ENCODE measurements at regions not wholly inside any gene's neighbourhood (a gene's known extent, or its start where the extent isn't known, plus 50 kb on each side); places are given as distances from the start of the nearest gene placed in this dataset.
"Not testable (repeated sequence)": the region's sequence is repeated elsewhere in the genome, so short reads cannot be mapped to it uniquely, and the experiment has no call there.

DNA sequence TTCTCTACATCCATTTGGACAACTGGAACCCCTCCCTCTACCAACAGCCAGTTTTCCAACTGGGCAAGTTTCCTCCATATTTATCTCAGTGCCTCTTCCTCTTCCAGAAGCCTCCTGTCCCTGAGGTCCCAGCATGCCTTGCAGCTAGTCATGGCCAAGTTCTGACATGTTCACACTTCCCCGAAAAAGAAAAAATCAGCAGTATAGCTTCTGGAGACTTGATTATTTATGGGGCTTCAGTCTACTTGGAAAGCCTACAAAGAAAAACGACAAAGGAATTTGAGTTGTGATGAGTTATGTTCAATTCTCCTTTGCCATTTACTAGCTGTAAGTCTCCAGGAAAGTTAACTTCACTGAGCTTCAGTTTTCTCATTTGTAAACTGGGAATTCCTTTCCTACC lies 406.5 kb downstream of the MAFB start:
- no peak for TF ChIP-seq TAF1 (IDR thresholded peaks at IDR 0.05; ENCODE audit: low read depth, low read length)
- TF ChIP-seq POU2F2 (IDR thresholded peaks at IDR 0.05; ENCODE audit: low read depth, low read length): no peak
- TF ChIP-seq SPI1 (IDR thresholded peaks at IDR 0.05; ENCODE audit: low read depth, low read length): no peak
- TF ChIP-seq POLR2AphosphoS5 (IDR thresholded peaks at IDR 0.05; ENCODE audit: low read depth, low read length): no peak
- no peak for TF ChIP-seq POLR2A (IDR thresholded peaks at IDR 0.05; ENCODE audit: low read depth, low read length)
- no peak for TF ChIP-seq PAX5 (IDR thresholded peaks at IDR 0.05; ENCODE audit: insufficient read depth, low read length, severe bottlenecking)
- FAIRE-seq (no peak), DNase-seq (ENCODE audit: insufficient read length, low spot score) (no peak)

GRCh38 chr20:40280616-40281015 lies 408.4 kb downstream of the MAFB start:
- no peak for DNase-seq (ENCODE audit: insufficient read length, low spot score)
- TF ChIP-seq TAF1 (IDR thresholded peaks at IDR 0.05; ENCODE audit: low read depth, low read length): no peak
- no peak for TF ChIP-seq PAX5 (IDR thresholded peaks at IDR 0.05; ENCODE audit: insufficient read depth, low read length, severe bottlenecking)
- TF ChIP-seq SPI1 (IDR thresholded peaks at IDR 0.05; ENCODE audit: low read depth, low read length): no peak
- TF ChIP-seq POU2F2 (IDR thresholded peaks at IDR 0.05; ENCODE audit: low read depth, low read length): no peak
- TF ChIP-seq POLR2AphosphoS5 (IDR thresholded peaks at IDR 0.05; ENCODE audit: low read depth, low read length): no peak
- TF ChIP-seq POLR2A (IDR thresholded peaks at IDR 0.05; ENCODE audit: low read depth, low read length): no peak
- FAIRE-seq: no peak

- FAIRE-seq: no peak
- TF ChIP-seq POLR2A (IDR thresholded peaks at IDR 0.05; ENCODE audit: low read depth, low read length): no peak
- TF ChIP-seq POLR2AphosphoS5 (IDR thresholded peaks at IDR 0.05; ENCODE audit: low read depth, low read length): no peak
- TF ChIP-seq POU2F2 (IDR thresholded peaks at IDR 0.05; ENCODE audit: low read depth, low read length): no peak
- no peak for TF ChIP-seq SPI1 (IDR thresholded peaks at IDR 0.05; ENCODE audit: low read depth, low read length)
- no peak for TF ChIP-seq TAF1 (IDR thresholded peaks at IDR 0.05; ENCODE audit: low read depth, low read length)
- no peak for TF ChIP-seq PAX5 (IDR thresholded peaks at IDR 0.05; ENCODE audit: insufficient read depth, low read length, severe bottlenecking)
- no peak for DNase-seq (ENCODE audit: insufficient read length, low spot score)
Measured at GRCh38 chr20:40279390-40279789, 409.6 kb downstream of the MAFB start.

- FAIRE-seq: no peak
- DNase-seq (ENCODE audit: insufficient read length, low spot score): no peak
- no peak for TF ChIP-seq PAX5 (IDR thresholded peaks at IDR 0.05; ENCODE audit: insufficient read depth, low read length, severe bottlenecking)
- TF ChIP-seq POLR2AphosphoS5 (IDR thresholded peaks at IDR 0.05; ENCODE audit: low read depth, low read length): no peak
- no peak for TF ChIP-seq POU2F2 (IDR thresholded peaks at IDR 0.05; ENCODE audit: low read depth, low read length)
- TF ChIP-seq POLR2A (IDR thresholded peaks at IDR 0.05; ENCODE audit: low read depth, low read length): no peak
- TF ChIP-seq SPI1 (IDR thresholded peaks at IDR 0.05; ENCODE audit: low read depth, low read length): no peak
- no peak for TF ChIP-seq TAF1 (IDR thresholded peaks at IDR 0.05; ENCODE audit: low read depth, low read length)
Measured at GRCh38 chr20:40278673-40279072, 410.4 kb downstream of the MAFB start.

- no peak for DNase-seq (ENCODE audit: insufficient read length, low spot score)
- no peak for TF ChIP-seq POLR2A (IDR thresholded peaks at IDR 0.05; ENCODE audit: low read depth, low read length)
- TF ChIP-seq POU2F2 (IDR thresholded peaks at IDR 0.05; ENCODE audit: low read depth, low read length): no peak
- no peak for FAIRE-seq
Measured at GRCh38 chr20:40276301-40276700, 412.7 kb downstream of the MAFB start.

- DNase-seq (ENCODE audit: insufficient read length, low spot score): no peak
- no peak for TF ChIP-seq TAF1 (IDR thresholded peaks at IDR 0.05; ENCODE audit: low read depth, low read length)
- no peak for TF ChIP-seq POLR2AphosphoS5 (IDR thresholded peaks at IDR 0.05; ENCODE audit: low read depth, low read length)
- TF ChIP-seq SPI1 (IDR thresholded peaks at IDR 0.05; ENCODE audit: low read depth, low read length): no peak
- no peak for TF ChIP-seq POLR2A (IDR thresholded peaks at IDR 0.05; ENCODE audit: low read depth, low read length)
- TF ChIP-seq POU2F2 (IDR thresholded peaks at IDR 0.05; ENCODE audit: low read depth, low read length): no peak
- no peak for TF ChIP-seq PAX5 (IDR thresholded peaks at IDR 0.05; ENCODE audit: insufficient read depth, low read length, severe bottlenecking)
- FAIRE-seq: no peak
Measured at GRCh38 chr20:40275738-40276137, 413.3 kb downstream of the MAFB start.

DNA sequence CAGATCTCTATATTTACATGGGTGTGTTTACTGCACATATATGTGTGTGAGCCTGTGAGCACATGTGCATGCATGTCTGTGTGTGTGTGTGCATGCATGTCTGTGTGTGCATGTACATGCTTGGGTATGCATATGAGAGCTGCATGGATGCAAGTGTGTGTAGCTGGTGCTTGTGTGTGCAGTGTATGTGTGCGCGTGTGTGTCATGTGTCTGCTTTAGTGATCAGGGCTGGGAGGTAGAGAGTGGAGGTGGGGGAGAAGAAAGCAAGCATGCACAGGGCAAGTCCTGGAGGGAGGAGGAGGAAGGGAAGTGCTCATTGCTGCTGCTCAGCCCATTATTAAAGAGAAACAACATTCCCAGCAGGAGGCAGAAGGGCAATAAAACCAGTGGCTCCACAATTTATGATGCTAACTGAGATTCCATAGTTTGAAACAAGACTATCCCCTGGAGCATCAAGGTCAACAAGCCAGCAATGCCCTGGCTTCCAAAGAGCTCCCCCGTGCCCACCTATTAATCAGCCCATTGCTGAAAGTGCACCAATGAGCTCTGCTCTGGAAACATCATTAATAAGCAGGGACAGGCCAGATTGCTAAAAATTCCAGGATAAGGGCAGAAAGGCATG lies 414.0 kb downstream of the MAFB start:
- DNase-seq (ENCODE audit: insufficient read length, low spot score): no peak
- no peak for FAIRE-seq
- no peak for TF ChIP-seq PAX5 (IDR thresholded peaks at IDR 0.05; ENCODE audit: insufficient read depth, low read length, severe bottlenecking)
- no peak for TF ChIP-seq POU2F2 (IDR thresholded peaks at IDR 0.05; ENCODE audit: low read depth, low read length)
- TF ChIP-seq POLR2A (IDR thresholded peaks at IDR 0.05; ENCODE audit: low read depth, low read length): no peak
- no peak for TF ChIP-seq TAF1 (IDR thresholded peaks at IDR 0.05; ENCODE audit: low read depth, low read length)
- TF ChIP-seq SPI1 (IDR thresholded peaks at IDR 0.05; ENCODE audit: low read depth, low read length): no peak
- no peak for TF ChIP-seq POLR2AphosphoS5 (IDR thresholded peaks at IDR 0.05; ENCODE audit: low read depth, low read length)

GRCh38 chr20:40269274-40269673 lies 419.8 kb downstream of the MAFB start:
- FAIRE-seq; DNase-seq (ENCODE audit: insufficient read length, low spot score): not testable (repeated sequence)

DNA sequence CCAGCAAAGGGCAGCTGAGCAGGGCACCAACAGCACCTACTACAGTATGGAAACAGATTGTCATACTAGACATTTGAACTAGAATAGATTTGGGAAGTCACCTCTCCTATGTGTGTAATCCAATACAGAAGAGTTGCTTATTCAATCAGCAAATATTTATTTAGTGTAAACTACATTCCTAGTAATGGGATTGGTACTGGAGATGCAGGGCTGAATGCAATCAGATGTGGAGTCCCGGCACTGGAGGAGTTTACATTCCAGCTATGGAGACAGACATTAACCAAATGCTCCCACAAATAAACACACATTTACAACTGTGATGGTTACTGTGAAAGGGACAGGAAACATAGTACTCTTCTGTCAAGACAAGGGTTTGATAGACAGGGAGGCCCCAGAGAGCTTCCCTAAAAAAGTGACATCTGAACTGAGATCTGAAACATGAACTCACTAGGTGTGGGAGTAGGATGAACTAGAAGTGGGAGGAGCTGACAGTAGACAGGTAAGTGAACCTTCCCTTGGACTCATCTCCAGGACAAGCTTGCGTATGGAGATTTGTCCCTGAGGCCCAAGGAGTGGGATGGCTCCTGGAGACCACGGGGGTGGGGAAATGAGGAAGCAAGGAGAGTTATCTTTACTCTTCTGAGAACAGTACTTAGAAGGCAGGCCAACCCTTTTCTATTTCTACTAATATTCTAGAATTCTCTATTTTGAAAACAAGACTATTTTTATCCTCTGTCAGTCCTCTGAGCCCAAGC lies 420.5 kb downstream of the MAFB start:
- DNase-seq (ENCODE audit: insufficient read length, low spot score): no peak
- TF ChIP-seq PAX5 (IDR thresholded peaks at IDR 0.05; ENCODE audit: insufficient read depth, low read length, severe bottlenecking) (no peak), TAF1 (IDR thresholded peaks at IDR 0.05; ENCODE audit: low read depth, low read length) (no peak), POU2F2 (IDR thresholded peaks at IDR 0.05; ENCODE audit: low read depth, low read length) (no peak), POLR2AphosphoS5 (IDR thresholded peaks at IDR 0.05; ENCODE audit: low read depth, low read length) (no peak), POLR2A (IDR thresholded peaks at IDR 0.05; ENCODE audit: low read depth, low read length) (no peak), SPI1 (IDR thresholded peaks at IDR 0.05; ENCODE audit: low read depth, low read length) (no peak)
- FAIRE-seq: no peak

Data from GM12891 (cell line).